ENCODE measurements at regions not wholly inside any gene's neighbourhood (a gene's known extent, or its start where the extent isn't known, plus 50 kb on each side); places are given as distances from the start of the nearest gene placed in this dataset.

GRCh38 chr14:40308240-40308639, 876.0 kb upstream of the FBXO33 start:
- no peak for TF ChIP-seq CTCF (IDR thresholded peaks at IDR 0.05; ENCODE audit: low read depth, low read length)
- H3K4me1 ChIP-seq = no peaks in the 10 kb centered on the region
- H3K9me3 ChIP-seq = no peaks in the 10 kb centered on the region

GRCh38 chr14:40296821-40297220, 864.6 kb upstream of the FBXO33 start:
- Histone ChIP-seq H3K4me3 (ENCODE audit: low read depth, low read length) (no peak overlapping the region), H3K27me3 (no peaks in the 10 kb centered on the region), H3K9me3 (no peaks in the 10 kb centered on the region), H3K36me3 (no peaks in the 10 kb centered on the region), H3K4me1 (no peaks in the 10 kb centered on the region)
- no peak for TF ChIP-seq CTCF (IDR thresholded peaks at IDR 0.05; ENCODE audit: low read depth, low read length)
- no peak for DNase-seq

More at GRCh38 chr14:40308240-40308639, 876.0 kb upstream of the FBXO33 start:
- Histone ChIP-seq H3K4me3 (ENCODE audit: low read depth, low read length) (no peak overlapping the region), H3K36me3 (no peaks in the 10 kb centered on the region), H3K27me3 (no peaks in the 10 kb centered on the region)
- no peak for DNase-seq

- DNase-seq = no peak
- Histone ChIP-seq H3K4me1 (no peaks in the 10 kb centered on the region), H3K4me3 (ENCODE audit: low read depth, low read length) (no peak overlapping the region), H3K27me3 (no peaks in the 10 kb centered on the region), H3K36me3 (no peaks in the 10 kb centered on the region), H3K9me3 (no peaks in the 10 kb centered on the region)
- TF ChIP-seq CTCF (IDR thresholded peaks at IDR 0.05; ENCODE audit: low read depth, low read length) = no peak
Observed at GRCh38 chr14:40292664-40293063, 860.4 kb upstream of the FBXO33 start.

- Histone ChIP-seq H3K9me3 (no peaks in the 10 kb centered on the region; the same call in 1 of the 2 replicates), H3K36me3 (no peaks in the 10 kb centered on the region), H3K4me1 (no peaks in the 10 kb centered on the region), H3K27me3 (no peaks in the 10 kb centered on the region), H3K4me3 (ENCODE audit: low read depth, low read length) (no peak overlapping the region)
- no peak for TF ChIP-seq CTCF (IDR thresholded peaks at IDR 0.05; ENCODE audit: low read depth, low read length)
- no peak for DNase-seq
Observed at GRCh38 chr14:40282196-40282595, 850.0 kb upstream of the FBXO33 start.

GRCh38 chr14:40280652-40281051, 848.4 kb upstream of the FBXO33 start:
- H3K27me3 ChIP-seq = no peaks in the 10 kb centered on the region
- H3K4me1 ChIP-seq = no peaks in the 10 kb centered on the region
- no peaks in the 10 kb centered on the region for H3K36me3 ChIP-seq
- no peak overlapping the region for H3K4me3 ChIP-seq (ENCODE audit: low read depth, low read length)
- no peaks in the 10 kb centered on the region; the same call in 1 of the 2 replicates for H3K9me3 ChIP-seq
- no peak for DNase-seq
- TF ChIP-seq CTCF (IDR thresholded peaks at IDR 0.05; ENCODE audit: low read depth, low read length) = no peak

- Histone ChIP-seq H3K36me3 (no peaks in the 10 kb centered on the region), H3K9me3 (no peaks in the 10 kb centered on the region), H3K4me3 (ENCODE audit: low read depth, low read length) (no peak overlapping the region), H3K4me1 (no peaks in the 10 kb centered on the region), H3K27me3 (no peaks in the 10 kb centered on the region)
- DNase-seq = no peak
- TF ChIP-seq CTCF (IDR thresholded peaks at IDR 0.05; ENCODE audit: low read depth, low read length) = no peak
Observed at GRCh38 chr14:40273417-40273816, 841.2 kb upstream of the FBXO33 start.

Measured in BE2C (cell line).